Medulla oblongata (tissue), 1 donor: ENCODE measurements at regions not wholly inside any gene's neighbourhood (a gene's known extent, or its start where the extent isn't known, plus 50 kb on each side); places are given as distances from the start of the nearest gene placed in this dataset.
"Not testable (repeated sequence)": the region's sequence is repeated elsewhere in the genome, so short reads cannot be mapped to it uniquely, and the experiment has no call there.

Source experiments
- DNase-seq: peaks from one replicate; pipeline ENCODE4 v3.0.0-alpha.2; 2015; ENCODE audit errors: extremely low spot score

DNA sequence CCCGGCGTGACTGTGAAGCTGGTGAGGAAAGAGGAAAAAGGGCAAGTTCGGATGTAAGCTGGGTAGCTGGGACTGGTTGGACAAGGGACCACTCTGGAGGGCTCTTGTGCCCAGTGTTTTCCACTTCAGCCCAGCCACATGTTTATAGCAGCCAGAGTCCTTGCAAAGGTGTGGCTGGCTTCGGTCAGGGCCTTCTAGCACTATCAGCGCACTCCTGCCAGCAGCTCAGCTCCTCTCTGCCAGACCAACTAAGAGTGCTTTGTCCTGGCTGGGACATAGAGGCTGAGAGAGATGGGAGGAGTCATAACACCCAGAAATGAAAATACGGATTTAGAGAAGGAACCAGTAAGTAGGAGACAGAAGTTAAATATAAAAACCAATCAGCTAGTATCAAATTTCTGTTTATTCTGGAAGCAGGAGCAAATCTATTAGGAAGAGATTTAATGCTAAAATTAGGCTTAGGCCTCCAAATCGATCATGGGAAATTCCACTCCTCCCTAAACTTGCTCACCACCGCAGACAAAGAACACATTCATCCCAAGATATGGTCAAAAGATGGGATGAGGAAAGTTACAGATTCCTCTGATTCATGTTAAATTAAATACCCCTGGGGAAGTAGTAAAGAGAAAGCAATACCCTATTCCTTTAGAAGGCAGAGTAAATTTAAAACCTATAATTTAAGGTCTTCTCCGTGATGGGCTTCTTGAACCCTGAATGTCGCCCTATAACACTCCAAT, 135.0 kb downstream of the RALA start:
- DNase-seq: no peak

DNA sequence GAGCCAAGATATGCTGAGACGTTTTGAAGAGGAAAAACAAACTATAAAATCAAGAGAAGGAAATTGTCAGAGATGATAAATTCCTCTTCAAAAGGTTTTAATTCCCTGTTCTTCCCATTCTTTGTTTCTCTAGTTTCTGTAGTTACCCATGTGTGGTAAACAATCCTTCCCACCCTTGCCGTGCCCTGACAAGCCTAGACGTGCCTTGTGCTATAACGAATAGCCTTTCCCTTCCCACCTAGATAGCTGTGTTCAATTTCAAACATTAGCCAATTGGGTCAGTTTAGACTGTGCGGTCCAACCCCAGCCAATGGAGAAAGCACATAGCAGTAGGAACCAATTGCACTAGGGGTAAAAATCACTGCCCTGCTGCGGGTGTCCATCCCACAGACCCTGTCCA, 138.1 kb downstream of the RALA start:
- DNase-seq: no peak

DNA sequence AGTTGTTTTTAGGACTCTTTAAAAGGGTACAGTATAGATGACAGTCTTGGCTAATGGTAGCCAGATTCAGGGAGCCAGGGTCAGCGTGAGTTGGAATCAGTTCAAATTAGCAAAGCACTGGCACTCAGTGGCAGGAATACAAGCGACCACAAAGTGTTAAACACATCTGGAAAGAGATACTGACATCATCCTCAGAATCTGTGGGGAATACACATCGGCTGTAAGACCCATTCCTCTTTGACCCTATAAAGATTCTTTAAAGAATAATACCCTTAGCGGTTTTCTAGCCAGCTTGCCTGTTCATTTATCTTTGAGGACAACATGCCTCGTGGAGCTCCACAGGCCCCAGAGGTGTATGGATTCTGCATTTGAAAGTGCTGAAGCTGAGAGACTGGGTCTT, 139.1 kb downstream of the RALA start:
- DNase-seq: not testable (repeated sequence)

DNA sequence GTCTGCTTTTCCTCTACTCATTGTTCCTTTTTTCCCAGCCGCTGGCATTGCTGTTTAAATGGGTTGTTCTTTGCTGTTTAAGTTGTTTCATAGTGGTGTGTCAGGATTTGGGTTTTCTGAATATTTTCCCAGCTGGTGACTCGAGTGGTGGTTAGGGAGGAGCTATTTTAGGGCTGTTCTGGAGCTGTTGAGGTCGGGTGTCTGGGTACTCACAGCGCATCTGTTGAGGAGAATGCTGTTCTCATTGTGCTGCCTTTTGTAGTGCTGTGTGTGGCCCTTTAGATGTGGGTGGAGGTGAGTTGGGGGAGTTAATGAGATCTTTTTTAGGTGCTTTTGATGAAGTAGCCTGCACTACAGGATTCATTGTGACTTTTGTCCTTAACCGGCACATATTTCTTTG, 139.5 kb downstream of the RALA start:
- not testable (repeated sequence) for DNase-seq

DNA sequence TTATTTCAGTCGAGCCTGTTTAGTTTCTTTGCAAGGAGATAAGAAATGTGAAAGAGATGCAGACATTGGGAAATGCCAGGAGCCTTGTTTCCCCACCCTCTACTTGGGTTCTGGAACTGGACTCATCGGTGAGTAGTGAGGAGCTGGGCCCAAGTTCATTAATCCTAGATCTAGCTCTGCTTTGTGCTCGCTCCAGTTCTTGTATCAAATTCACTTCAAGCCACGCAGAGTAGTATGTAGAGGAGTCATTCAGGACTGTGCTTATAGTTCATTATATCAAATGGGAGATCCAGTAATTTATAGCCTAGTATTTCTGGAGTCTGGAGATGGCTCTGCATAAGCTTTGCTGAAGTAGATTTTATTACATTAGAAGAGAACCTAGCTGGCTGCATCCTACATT, 142.5 kb downstream of the RALA start:
- not testable (repeated sequence) for DNase-seq

DNA sequence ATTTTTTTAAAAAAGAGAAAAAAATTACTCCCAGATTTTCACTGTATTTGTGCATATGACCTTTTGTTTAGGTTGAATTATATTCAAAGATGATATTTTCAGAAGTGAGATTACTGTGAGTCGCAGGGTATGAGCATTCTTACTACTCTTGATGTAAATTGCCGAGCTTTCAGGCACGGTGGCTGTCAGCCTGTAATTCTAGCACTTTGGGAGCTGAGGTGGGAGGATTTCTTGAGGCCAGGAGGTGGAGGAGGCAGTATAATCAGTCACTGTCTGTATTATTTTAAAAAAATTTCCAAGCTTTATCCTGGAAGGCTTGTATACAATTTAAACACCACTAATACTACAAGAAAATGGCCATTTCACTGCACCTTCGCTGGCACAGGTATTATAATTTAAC, 145.1 kb downstream of the RALA start:
- DNase-seq: not testable (repeated sequence)

DNA sequence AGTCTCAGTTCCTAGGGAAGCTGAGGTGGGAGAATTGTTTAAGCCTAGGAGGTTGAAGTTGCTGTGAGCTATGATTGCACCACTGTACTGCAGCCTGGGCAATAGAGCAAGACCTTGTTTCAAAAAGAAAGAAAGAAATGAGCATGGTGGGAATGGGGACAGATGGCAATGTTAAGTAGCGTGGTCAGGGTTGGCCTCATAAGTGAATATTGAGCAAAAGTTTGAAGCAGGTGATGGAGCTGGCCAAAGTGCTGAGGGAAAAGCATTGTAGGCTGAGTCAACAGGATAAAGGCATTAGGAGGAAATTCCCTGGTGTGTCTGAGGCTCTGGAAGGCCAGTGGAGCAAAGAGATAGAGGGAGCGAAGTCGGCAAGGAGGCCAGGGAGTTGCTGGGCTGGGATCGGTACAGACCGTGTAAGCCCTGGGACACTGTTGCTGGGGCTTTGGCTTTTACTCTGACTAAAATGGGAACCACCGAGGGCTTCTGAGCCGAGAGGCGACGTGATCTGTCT, 151.0 kb downstream of the RALA start:
- DNase-seq: not testable (repeated sequence)

DNA sequence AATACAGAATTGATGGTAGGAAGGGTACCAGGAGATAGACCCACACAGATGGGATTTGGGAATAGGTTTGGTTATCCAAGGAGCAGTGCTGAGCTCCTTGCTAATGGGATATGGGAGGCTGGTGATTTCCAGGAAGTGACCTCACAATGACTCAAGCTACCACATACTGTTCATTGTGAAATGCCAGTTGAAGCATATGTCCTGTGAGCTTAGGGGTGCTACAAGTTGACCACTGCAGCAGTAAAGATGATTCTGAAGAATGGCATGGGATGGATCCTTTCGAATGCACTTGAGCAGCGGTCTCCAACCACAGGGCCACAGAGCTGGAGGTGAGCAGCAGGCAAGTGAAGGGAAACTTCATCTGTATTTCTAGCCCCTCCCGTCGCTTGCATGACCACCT, 158.2 kb downstream of the RALA start:
- not testable (repeated sequence) for DNase-seq

DNA sequence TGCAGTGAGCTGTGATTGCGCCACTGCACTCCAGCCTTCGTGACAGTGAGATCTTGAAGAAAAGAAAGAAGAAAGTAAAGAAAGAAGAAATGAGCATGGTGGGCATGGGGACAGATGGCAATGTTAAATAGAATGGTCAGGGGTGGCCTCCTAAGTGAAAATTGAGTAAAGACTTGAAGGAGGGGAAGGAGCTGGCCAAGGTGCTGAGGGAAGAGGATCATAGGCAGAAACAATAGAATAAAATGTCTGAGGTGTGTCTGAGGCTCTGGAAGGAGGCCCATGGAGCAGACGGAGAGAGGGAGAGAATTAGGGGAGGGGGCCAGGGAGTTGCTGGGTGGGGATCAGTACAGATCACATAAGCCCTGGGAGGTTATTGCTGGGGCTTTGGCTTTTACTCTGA, 163.1 kb downstream of the RALA start:
- DNase-seq: not testable (repeated sequence)

DNA sequence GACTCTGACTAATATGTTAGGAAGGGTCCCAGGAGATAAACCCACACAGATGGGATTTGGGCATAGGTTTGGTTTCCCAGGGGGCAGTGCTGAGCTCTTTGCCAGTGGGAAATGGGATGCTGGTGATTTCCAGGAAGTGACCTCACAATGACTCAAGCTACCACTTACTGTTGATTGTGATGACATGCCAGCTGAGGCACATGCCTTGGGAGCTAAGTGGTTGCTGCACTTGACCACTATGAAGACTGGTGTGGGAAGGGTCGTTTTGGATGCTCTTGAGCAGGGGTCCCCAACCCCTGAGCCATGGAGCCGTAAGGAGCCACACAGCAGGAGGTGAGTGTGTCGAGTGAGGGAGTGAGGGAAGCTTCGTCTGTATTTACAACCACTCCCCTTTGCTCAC, 159.0 kb upstream of the CDK13 start:
- not testable (repeated sequence) for DNase-seq

DNA sequence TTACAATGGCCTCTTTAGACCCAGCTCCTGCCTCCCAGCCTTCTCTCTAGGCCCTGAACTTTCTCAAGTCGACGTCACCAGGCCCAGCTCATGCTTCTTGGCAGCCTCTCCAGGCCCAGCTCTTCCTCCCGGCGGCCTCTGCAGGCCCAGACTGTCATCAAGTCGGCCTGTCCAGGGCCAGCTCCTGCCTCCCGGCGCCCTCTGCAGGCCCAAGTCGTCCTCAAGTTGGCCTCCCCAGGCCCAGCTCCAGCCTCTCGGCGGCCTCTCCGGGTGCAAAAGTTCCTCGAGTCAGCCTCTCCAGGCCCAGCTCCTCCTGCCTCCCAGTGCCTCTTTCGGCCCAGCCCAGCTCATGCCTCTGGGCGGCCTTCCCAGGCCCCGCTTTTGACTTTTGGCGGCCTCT, 158.1 kb upstream of the CDK13 start:
- DNase-seq: not testable (repeated sequence)

DNA sequence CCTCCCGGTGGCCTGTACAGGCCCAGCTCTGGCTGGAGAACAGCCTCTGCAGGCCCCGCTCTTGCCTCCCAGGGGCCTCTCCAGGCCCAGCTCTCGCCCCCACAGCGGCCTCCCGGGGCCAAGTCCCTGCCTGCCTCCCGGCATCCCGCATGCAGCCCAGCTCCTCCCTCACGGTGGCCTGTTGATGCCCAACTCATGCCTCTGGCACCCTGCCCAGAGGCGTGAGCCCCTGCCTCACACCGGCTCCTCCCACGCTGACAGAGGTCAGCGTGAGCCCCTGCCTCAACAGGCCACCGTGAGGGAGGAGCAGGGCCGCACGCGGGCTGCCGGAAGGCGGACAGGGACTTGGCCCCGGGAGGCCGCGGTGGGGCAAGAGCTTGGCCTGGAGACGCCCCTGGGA, 157.0 kb upstream of the CDK13 start:
- not testable (repeated sequence) for DNase-seq

DNA sequence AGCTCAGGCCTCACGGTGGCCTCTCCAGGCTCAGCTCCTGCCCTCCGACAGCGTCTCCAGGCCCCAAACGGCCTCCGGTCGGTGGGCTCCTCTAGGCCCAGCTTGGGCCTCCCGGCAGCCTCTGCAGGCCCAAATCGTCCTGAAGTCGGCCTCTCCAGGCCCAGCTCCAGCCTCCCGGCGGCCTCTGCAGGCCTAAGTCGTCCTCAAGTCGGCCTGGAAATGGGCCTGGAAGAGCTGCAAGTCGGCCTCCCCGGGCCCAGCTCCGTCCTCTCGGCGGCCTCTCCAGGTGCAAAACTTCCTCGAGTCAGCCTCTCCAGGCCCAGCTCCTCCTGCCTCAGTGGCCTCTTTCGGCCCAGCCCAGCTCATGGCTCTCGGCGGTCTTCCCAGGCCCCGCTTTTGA, 156.2 kb upstream of the CDK13 start:
- DNase-seq: not testable (repeated sequence)

DNA sequence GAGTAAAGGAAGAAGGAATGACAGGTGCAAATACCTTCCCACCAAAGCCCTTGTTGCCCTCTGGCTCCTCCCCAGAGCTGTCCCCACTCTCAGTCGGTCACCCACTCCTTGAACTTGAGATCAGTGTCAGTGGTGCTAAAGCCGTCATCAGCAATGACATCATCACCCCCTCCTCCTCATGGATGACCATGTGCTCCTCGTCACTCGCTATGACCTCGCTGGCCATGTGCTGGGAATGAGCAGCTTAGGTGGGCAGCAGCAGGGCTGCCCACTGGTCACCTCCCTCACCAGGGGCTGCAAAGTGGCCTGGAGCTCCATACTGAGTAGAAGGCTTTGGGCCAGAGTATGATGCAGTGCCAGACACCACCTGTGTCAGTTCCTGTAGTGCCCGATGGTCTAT, 153.1 kb upstream of the CDK13 start:
- DNase-seq: not testable (repeated sequence)

DNA sequence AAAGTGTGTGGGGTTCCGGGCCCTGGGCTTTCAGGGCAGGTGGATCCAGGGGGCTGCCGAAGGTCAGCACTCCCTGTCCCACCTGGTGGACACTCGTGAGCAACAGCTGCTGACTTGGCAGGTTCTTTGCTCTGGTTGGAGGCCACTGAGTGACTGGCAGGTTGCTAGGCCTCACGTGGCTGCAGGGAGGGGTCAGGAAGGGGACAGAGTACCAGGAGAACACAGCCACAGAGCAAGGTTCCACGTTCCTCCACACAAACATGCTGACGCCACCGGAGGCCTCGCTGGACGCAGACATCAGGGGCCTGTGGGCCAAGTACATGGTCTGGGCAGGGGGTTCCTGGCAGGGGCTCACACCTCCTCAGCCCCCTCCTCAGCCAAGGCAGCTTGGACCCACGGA, 152.0 kb upstream of the CDK13 start:
- DNase-seq: not testable (repeated sequence)

DNA sequence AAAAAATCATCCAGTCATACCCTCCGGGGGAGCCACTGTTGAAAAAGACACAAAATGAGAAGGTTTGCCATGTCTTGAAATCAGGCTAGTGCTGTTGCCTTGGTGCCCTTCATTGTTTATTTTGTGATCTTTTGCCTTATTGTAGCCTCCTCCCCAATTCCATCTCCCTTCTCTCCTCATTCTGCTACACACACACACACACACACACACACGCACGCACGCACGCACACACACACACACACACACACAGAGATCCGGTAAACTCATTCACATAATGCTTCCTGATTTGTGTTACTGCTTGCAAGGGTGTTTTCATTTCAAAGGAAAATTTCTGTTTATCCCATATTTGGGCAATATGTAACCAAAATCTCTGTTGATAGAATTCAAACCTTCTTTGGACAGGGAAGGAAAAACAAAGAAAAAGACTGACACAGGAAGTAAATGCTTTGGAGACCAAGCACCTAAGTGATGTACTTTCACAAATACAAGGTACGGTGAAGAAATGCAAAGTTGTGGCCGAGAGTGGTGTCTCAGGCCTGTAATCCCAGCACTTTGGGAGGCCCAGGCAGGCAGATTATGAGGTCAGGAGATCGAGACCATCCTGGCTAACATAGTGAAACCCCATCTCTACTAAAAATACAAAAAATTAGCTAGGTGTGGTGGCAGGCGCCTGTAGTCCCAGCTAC, 141.1 kb upstream of the CDK13 start:
- DNase-seq: no peak

DNA sequence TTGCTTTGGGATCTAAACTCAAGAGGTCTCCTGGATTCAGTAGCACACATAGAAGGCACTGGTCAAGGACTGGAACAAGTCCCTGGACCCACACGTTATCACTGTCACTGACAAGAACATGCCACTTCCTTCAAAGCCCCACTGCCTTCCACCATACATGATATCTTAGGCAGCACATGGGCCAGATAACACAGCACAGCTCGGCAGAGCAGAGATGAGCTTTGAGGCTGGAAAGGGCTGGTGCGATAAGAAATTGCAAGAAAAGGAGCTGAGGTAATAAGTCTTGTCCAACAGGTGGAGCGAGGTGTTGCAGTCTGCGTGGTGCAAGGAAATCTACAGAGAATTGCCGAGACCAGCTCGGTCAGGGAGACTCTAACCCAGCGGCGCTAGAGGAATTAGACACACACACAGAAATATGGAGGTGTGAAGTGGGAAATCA, 139.8 kb upstream of the CDK13 start:
- no peak for DNase-seq

DNA sequence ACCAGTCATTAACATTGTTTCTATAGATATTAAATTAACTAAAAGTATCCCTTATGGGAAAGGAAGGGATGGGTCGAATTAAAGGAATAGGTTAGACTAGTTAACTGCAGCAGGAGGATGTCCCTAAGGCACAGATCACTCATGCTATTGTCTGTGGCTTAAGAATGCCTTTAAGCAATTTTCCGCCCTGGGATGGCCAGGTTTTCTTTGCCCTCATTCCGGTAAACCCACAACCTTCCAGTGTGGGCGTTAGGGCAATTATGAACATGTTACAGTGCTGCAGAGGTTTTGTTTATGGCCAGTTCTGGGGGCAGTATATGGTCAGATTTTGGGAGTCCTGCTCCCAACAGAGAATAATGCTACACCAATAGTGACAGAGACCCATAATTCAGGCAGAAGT, 139.3 kb upstream of the CDK13 start:
- no peak for DNase-seq

DNA sequence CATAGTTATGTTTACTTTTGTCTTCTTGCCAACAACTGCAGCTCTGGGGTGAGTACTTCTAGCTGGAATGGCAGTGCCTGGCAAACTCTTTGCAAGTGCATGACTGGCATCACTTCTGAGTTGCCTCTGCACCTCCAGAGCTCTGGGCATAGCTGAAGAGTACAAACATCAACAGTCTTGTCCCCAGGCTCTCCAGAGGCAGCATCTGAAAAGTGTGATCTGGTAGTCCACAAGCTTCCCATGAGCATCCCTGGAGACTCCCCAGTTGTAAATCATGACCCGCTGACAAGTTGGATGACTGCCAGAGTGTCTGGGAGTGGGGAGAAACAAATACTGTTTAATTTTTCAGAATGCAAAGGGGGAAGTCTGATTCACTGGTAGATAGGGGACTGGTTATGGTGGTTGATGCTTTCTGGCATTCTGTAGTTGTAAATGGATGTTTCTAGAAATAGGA, 138.9 kb upstream of the CDK13 start:
- no peak for DNase-seq

DNA sequence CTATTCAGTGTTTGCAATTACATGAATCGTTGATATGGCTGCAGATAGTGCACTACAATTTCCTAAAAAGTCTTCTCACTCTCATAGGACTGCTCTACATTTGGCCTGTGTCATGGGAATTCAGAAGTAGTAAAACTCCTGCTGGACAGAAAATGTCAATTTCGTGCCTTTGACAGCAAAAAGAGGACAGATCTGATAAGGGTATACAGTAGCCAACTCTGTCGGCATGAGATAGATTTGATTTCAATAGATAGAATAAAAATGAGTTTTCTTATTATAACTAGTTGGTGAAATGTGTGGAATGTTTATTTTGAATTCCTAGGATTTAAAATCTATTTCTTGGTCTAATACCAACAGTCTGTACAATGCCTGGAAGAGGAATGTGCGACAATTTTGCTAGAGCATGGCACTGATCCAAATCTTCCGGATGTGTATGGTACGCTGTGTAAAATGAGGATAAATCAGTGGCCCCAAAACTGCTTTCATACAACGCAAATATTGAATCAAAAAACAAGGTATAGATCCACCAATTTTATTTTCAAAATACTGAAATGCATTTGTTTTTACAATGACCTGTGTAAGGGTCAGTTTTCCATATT, 133.5 kb upstream of the CDK13 start:
- no peak for DNase-seq

DNA sequence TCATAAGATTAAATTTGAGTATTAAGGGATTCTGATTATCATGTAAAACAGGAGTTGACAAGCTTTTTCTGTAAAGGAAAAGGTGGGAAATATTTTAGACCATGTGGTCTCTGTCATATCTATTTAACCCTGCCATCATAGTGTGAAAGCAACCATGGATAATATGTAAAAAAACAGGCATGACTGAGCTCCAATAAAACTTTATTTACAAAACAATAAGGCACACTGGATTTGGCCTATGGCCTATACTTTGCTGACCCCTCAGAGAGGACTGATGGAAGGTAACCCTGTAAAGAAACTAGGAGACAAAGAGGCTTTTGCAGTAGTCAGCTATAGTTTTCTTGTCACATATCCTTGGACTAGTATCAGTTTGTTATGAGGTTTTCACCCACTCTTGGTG, 130.5 kb upstream of the CDK13 start:
- no peak for DNase-seq

DNA sequence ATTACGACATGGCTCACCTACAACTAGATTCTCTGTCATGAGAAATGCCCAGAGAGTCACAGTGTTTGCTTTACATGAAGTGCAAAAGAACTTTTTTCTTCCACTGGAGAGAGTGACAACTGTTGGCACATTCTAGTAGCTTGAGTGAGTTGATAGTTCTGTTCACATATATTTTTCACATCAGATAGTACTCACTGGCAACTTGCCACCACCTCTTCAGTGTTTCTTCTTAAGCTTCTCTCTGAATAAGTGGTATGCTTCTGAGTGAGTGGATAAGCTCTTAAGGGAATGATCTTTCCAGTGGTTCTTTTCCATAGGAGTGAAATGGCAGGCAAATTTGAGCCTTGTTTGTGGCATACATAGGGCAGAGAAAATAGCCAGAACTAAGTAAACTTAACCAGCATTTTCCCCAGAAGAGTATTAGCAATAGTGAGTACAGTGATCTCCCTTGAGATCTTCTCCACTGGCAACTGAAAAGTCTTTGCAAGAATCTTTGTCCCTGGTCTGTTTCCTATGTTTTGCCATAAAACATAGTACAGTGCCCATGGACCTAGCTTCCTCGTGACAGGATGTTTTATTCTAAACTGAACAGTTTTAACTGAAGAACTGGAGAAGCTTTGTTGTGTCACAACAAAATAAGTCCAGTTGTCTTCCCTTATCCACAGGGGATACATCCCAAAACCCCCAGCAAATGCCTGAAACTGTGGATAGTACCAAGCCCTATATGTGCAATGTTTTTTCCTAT, 125.4 kb upstream of the CDK13 start:
- no peak for DNase-seq
